ENCODE measurements at regions not wholly inside any gene's neighbourhood (a gene's known extent, or its start where the extent isn't known, plus 50 kb on each side); places are given as distances from the start of the nearest gene placed in this dataset.
A peak's percentile ranks its signal among the peaks of the same experiment; 100 is the strongest.
"Not testable (repeated sequence)": the region's sequence is repeated elsewhere in the genome, so short reads cannot be mapped to it uniquely, and the experiment has no call there.

GRCh38 chr5:148744380-148744779, 82.0 kb upstream of the ADRB2 start:
- not testable (repeated sequence) for DNase-seq

- peak; percentile 16 for DNase-seq
Measured at GRCh38 chr5:148746826-148747535, 79.4 kb upstream of the ADRB2 start.

- DNase-seq = no peak
Measured at GRCh38 chr5:148747536-148747906, 78.9 kb upstream of the ADRB2 start.

GRCh38 chr5:148748702-148749392, 77.6 kb upstream of the ADRB2 start:
- DNase-seq = no peak

- DNase-seq = no peak
Measured at GRCh38 chr5:148750614-148751013, 75.8 kb upstream of the ADRB2 start.

GRCh38 chr5:148751025-148751424, 75.4 kb upstream of the ADRB2 start:
- no peak for DNase-seq

GRCh38 chr5:148752375-148752774, 74.0 kb upstream of the ADRB2 start:
- DNase-seq = not testable (repeated sequence)

GRCh38 chr5:148759101-148759500, 67.3 kb upstream of the ADRB2 start:
- DNase-seq = no peak

- no peak for DNase-seq
Measured at GRCh38 chr5:148760945-148761638, 65.3 kb upstream of the ADRB2 start.

- DNase-seq = no peak
Measured at GRCh38 chr5:148763996-148764395, 62.4 kb upstream of the ADRB2 start.

- DNase-seq = no peak
Measured at GRCh38 chr5:148765061-148765460, 61.4 kb upstream of the ADRB2 start.

GRCh38 chr5:148768806-148769415, 57.5 kb upstream of the ADRB2 start:
- DNase-seq = no peak

- DNase-seq = no peak
Measured at GRCh38 chr5:148769941-148770340, 56.5 kb upstream of the ADRB2 start.

- DNase-seq = no peak
Measured at GRCh38 chr5:148774313-148774712, 52.1 kb upstream of the ADRB2 start.

- no peak for DNase-seq
Measured at GRCh38 chr5:148776261-148776660, 50.1 kb upstream of the ADRB2 start.
